ENCODE measurements at regions not wholly inside any gene's neighbourhood (a gene's known extent, or its start where the extent isn't known, plus 50 kb on each side); places are given as distances from the start of the nearest gene placed in this dataset.

- Histone ChIP-seq H3K9me3 (no peaks in the 10 kb centered on the region), H3K36me3 (no peaks in the 10 kb centered on the region), H3K4me1 (no peaks in the 10 kb centered on the region), H3K4me3 (no peak overlapping the region), H3K27me3 (no peaks in the 10 kb centered on the region), H3K27ac (no peak overlapping the region)
- TF ChIP-seq CTCF (IDR thresholded peaks at IDR 0.05) = no peak
- DNase-seq (no peak), ATAC-seq (no peak)
- intact Hi-C loops (cut with DNase I) = no loop called here
Measured at GRCh38 chr9:27933210-27934025, 360.1 kb upstream of the C9orf72 start.

GRCh38 chr9:27934471-27934870, 361.2 kb upstream of the C9orf72 start:
- TF ChIP-seq CTCF (IDR thresholded peaks at IDR 0.05) = no peak
- intact Hi-C loops (cut with DNase I) = no loop called here
- Histone ChIP-seq H3K27ac (no peak overlapping the region), H3K27me3 (no peaks in the 10 kb centered on the region), H3K36me3 (no peaks in the 10 kb centered on the region), H3K4me1 (no peaks in the 10 kb centered on the region), H3K9me3 (no peaks in the 10 kb centered on the region), H3K4me3 (no peak overlapping the region)
- ATAC-seq = no peak
- DNase-seq = no peak

- intact Hi-C loops (cut with DNase I) = no loop called here
- DNase-seq = no peak
- Histone ChIP-seq H3K4me3 (no peak overlapping the region), H3K27me3 (no peaks in the 10 kb centered on the region), H3K4me1 (no peaks in the 10 kb centered on the region), H3K27ac (no peak overlapping the region), H3K36me3 (no peaks in the 10 kb centered on the region), H3K9me3 (no peaks in the 10 kb centered on the region)
- ATAC-seq = no peak
- TF ChIP-seq CTCF (IDR thresholded peaks at IDR 0.05) = no peak
Measured at GRCh38 chr9:27939186-27939585, 365.9 kb upstream of the C9orf72 start.

GRCh38 chr9:27940535-27940934, 367.3 kb upstream of the C9orf72 start:
- Histone ChIP-seq H3K27me3 (no peaks in the 10 kb centered on the region), H3K4me3 (no peak overlapping the region), H3K27ac (no peak overlapping the region), H3K4me1 (no peaks in the 10 kb centered on the region), H3K9me3 (no peaks in the 10 kb centered on the region), H3K36me3 (no peaks in the 10 kb centered on the region)
- TF ChIP-seq CTCF (IDR thresholded peaks at IDR 0.05) = no peak
- intact Hi-C loops (cut with DNase I) = no loop called here
- DNase-seq = no peak
- no peak for ATAC-seq

- H3K27ac ChIP-seq = no peak overlapping the region
- no peak overlapping the region for H3K4me3 ChIP-seq
- H3K27me3 ChIP-seq = no peaks in the 10 kb centered on the region
- H3K36me3 ChIP-seq = no peaks in the 10 kb centered on the region
- no peak for TF ChIP-seq CTCF (IDR thresholded peaks at IDR 0.05)
- intact Hi-C loops (cut with DNase I) = no loop called here
- ATAC-seq = no peak
- no peaks in the 10 kb centered on the region for H3K9me3 ChIP-seq
- no peaks in the 10 kb centered on the region for H3K4me1 ChIP-seq
- no peak for DNase-seq
Measured at GRCh38 chr9:27943501-27943900, 370.2 kb upstream of the C9orf72 start.
